Left ventricle myocardium inferior (tissue), 1 donor: ENCODE measurements at regions not wholly inside any gene's neighbourhood (a gene's known extent, or its start where the extent isn't known, plus 50 kb on each side); places are given as distances from the start of the nearest gene placed in this dataset.

ENCODE experiments used
- DNase-seq: peaks from one replicate; pipeline ENCODE4 v3.0.0-alpha.2; 2020
- H3K27ac ChIP-seq: fragments of 200-600 bp; replicated peaks from 2 replicates; pipeline ENCODE4 v1.8.0; 2021
- H3K27me3 ChIP-seq: fragments of 200-600 bp; 2 replicates; pipeline ENCODE4 v1.8.0; 2021; ENCODE audit warnings: low read depth
- H3K36me3 ChIP-seq: fragments of 200-600 bp; 2 replicates; pipeline ENCODE4 v1.8.0; 2021
- H3K4me1 ChIP-seq: fragments of 200-600 bp; 2 replicates; pipeline ENCODE4 v1.8.0; 2021
- H3K4me3 ChIP-seq: fragments of 200-600 bp; 2 replicates; pipeline ENCODE4 v1.8.0; 2021; ENCODE audit warnings: mild to moderate bottlenecking, moderate library complexity
- H3K9me3 ChIP-seq: fragments of 200-600 bp; replicated peaks from 2 replicates; pipeline ENCODE4 v1.8.0; 2021
- intact Hi-C: fragments of 100-400 bp; cut with micrococcal nuclease; formaldehyde crosslinking; loops from one replicate; pipeline ENCODE4 v1.11.0; 2022
- TF ChIP-seq, protein P1 (sequence below): fragments of 200-600 bp; IDR thresholded peaks from 2 replicates; pipeline ENCODE4 v1.8.0; 2021; ENCODE audit warnings: antibody characterized with exemption, mild to moderate bottlenecking, borderline replicate concordance
- donor health status: DM: no; HTN: yes; CAD: no; lungs with severe emphysema.

DNA sequence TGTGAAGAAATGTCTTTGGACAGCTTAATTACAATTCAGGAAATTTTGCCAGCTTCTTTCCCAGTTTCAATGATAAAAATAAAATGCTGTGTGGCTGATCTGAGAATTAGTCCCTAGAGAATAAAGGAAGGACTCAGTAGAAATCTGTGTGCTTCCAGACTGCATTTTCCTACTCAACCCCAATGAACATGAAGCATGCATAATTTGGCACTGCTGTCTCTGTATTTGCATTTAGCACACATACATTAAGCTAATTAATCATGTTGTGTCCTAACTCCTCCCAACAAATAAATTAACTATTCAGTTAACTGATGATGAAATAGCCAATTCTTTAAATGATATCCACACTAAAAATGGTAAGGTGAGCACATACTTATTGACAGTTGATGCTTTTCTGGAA is 380.0 kb upstream of the RORB start:
- H3K4me3 ChIP-seq, result no peak overlapping the region
- H3K4me1 ChIP-seq, result no peaks in the 10 kb centered on the region
- no peaks in the 10 kb centered on the region for H3K36me3 ChIP-seq
- TF ChIP-seq, protein P1, sequence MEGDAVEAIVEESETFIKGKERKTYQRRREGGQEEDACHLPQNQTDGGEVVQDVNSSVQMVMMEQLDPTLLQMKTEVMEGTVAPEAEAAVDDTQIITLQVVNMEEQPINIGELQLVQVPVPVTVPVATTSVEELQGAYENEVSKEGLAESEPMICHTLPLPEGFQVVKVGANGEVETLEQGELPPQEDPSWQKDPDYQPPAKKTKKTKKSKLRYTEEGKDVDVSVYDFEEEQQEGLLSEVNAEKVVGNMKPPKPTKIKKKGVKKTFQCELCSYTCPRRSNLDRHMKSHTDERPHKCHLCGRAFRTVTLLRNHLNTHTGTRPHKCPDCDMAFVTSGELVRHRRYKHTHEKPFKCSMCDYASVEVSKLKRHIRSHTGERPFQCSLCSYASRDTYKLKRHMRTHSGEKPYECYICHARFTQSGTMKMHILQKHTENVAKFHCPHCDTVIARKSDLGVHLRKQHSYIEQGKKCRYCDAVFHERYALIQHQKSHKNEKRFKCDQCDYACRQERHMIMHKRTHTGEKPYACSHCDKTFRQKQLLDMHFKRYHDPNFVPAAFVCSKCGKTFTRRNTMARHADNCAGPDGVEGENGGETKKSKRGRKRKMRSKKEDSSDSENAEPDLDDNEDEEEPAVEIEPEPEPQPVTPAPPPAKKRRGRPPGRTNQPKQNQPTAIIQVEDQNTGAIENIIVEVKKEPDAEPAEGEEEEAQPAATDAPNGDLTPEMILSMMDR, result no peak
- H3K27ac ChIP-seq, result no peak overlapping the region
- H3K27me3 ChIP-seq, result no peaks in the 10 kb centered on the region
- H3K9me3 ChIP-seq, result no peaks in the 10 kb centered on the region
- DNase-seq, result no peak
- intact Hi-C loops, result no loop called here

DNA sequence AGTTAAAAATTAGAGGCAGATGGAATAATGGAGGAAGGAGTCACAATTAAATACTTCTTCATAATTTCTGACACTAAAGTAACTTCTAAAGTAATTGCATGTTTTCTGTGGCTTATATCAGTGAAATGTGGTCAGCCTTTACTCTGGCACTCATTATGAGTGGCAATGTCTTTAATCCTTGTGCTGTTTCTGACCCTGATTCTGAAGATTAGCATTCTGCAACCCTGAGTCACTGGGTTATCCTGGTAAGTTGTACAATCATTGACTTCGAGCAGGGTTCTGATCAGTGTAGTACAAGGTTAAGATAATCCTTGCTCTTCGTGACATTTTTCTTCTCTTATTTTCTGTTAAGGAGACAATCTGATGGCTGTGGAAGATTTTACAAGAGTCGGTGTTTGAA is 379.4 kb upstream of the RORB start:
- Histone ChIP-seq H3K36me3 (no peaks in the 10 kb centered on the region), H3K9me3 (no peaks in the 10 kb centered on the region), H3K4me3 (no peak overlapping the region), H3K4me1 (no peaks in the 10 kb centered on the region), H3K27ac (no peak overlapping the region), H3K27me3 (no peaks in the 10 kb centered on the region)
- intact Hi-C loops, result no loop called here
- no peak for DNase-seq
- TF ChIP-seq, protein P1, result no peak

DNA sequence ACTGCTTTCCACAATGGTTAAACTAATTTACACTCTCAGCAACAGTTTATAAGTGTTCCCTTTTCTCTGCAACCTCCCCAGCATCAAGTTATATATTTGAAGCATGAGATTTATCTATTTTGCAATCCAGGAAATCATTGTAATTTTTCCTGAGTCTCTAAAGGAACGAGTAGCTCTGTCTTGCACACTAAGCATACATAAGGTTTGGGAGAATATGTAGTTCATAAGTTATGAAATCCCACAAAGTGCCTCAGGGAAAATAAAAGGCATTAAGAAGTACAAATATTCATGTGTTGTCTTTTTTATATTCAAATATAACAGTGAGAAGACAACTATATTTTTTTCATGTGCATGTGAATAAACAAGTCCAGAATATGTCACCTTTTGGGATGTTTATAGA is 377.1 kb upstream of the RORB start:
- H3K27ac ChIP-seq, result no peak overlapping the region
- no peaks in the 10 kb centered on the region for H3K4me1 ChIP-seq
- peaks cover 6% of the 10 kb centered on the region for H3K9me3 ChIP-seq
- H3K27me3 ChIP-seq, result no peaks in the 10 kb centered on the region
- intact Hi-C loops, result no loop called here
- DNase-seq, result no peak
- H3K4me3 ChIP-seq, result no peak overlapping the region
- TF ChIP-seq, protein P1, result no peak
- H3K36me3 ChIP-seq, result no peaks in the 10 kb centered on the region

DNA sequence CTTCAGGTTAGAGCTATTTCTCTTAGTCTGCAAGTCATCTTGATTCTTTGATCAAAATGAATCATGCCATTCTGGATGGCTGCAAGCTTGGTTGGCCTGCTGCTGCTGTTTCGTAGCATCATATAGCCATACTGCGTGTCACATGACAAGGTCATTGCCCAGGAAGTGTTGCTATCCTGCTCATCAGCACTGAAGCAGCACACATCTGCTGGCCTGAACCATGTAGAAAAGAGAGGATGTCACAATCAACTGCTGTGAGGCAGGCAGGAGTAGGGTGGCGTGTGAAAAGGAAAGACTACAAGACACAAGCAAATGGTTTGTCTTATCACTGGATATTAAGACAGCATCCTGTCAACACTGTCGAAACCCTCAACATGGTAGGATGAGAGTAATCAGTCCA is 376.7 kb upstream of the RORB start:
- H3K27me3 ChIP-seq, result no peaks in the 10 kb centered on the region
- no peak overlapping the region for H3K4me3 ChIP-seq
- H3K27ac ChIP-seq, result no peak overlapping the region
- H3K4me1 ChIP-seq, result no peaks in the 10 kb centered on the region
- H3K36me3 ChIP-seq, result no peaks in the 10 kb centered on the region
- peaks cover 6% of the 10 kb centered on the region for H3K9me3 ChIP-seq
- DNase-seq, result no peak
- TF ChIP-seq, protein P1, result no peak
- intact Hi-C loops, result no loop called here

DNA sequence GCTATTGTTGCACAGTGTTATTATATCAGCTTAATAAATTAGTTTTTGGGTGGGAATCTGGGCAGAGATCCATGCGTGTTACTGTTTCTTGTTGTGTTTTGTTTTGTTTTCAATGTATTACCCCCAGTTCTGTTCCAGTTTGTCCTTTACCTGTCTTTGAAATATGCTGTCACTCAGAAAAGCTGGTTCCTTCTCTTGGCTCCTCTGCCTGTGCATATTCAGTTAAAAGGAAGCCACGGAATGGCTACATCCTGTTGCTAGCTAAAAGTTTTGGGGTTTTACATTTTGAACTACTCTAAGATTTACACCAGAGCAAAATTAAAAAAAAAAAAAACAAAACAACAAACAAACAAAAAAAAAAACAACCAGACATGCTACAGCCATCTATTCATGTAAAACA is 374.9 kb upstream of the RORB start:
- H3K27ac ChIP-seq, result no peak overlapping the region
- no peak for DNase-seq
- H3K36me3 ChIP-seq, result no peaks in the 10 kb centered on the region
- TF ChIP-seq, protein P1, result no peak
- peaks cover 6% of the 10 kb centered on the region for H3K9me3 ChIP-seq
- no peaks in the 10 kb centered on the region for H3K27me3 ChIP-seq
- intact Hi-C loops, result no loop called here
- no peaks in the 10 kb centered on the region for H3K4me1 ChIP-seq
- H3K4me3 ChIP-seq, result no peak overlapping the region

DNA sequence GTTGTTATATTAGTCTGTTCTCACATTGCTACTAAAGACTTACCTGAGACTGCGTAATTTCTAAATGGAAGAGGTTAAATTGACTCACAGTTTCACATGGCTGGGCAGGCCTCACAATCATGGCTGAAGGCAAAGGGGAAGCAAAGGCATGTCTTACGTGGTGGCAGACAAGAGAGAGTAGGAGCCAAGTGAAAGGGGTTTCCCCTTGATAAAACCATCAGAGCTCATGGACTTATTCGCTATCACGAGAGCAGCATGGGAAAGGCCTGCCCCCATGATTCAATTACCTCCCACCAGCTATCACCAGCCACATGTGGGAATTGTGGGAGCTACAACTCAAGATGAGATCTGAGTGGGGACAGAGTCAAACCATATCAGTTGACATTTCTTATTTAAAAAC is 374.5 kb upstream of the RORB start:
- intact Hi-C loops, result no loop called here
- no peak overlapping the region for H3K4me3 ChIP-seq
- no peaks in the 10 kb centered on the region for H3K27me3 ChIP-seq

More for the DNA sequence above, 374.5 kb upstream of the RORB start:
- Histone ChIP-seq H3K9me3 (peaks cover 6% of the 10 kb centered on the region), H3K36me3 (no peaks in the 10 kb centered on the region), H3K4me1 (no peaks in the 10 kb centered on the region), H3K27ac (no peak overlapping the region)
- no peak for DNase-seq
- TF ChIP-seq, protein P1, result no peak
